ENCODE measurements at regions not wholly inside any gene's neighbourhood (a gene's known extent, or its start where the extent isn't known, plus 50 kb on each side); places are given as distances from the start of the nearest gene placed in this dataset.

DNA sequence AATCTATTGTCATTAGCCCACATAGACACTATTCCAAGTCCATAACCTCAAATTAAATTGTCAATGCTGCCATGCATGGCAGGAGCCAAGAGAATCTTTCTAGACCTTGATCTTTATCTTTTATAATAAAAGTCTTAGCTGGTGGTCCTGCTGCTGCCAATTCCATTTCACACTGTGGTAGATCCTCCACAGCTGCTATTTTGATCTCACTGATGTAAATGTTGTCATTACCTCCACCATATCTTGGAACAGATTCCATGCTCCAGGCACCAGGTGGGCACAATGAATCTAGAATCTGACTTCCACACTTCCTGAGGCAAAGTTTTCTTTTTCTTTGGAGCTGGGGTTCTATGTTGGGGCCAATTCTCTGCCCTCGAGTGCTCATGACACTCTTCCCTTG is 161.2 kb downstream of the TMTC3 start:
- Mint-ChIP-seq H3K27ac (no peak overlapping the region), H3K9me3 (peaks cover 10% of the 10 kb centered on the region), H3K36me3 (ENCODE audit: low read depth) (no peaks in the 10 kb centered on the region), H3K4me1 (ENCODE audit: low read depth) (peaks cover 33% of the 10 kb centered on the region), H3K27me3 (no peaks in the 10 kb centered on the region), H3K4me3 (no peak overlapping the region)
- DNase-seq = no peak

DNA sequence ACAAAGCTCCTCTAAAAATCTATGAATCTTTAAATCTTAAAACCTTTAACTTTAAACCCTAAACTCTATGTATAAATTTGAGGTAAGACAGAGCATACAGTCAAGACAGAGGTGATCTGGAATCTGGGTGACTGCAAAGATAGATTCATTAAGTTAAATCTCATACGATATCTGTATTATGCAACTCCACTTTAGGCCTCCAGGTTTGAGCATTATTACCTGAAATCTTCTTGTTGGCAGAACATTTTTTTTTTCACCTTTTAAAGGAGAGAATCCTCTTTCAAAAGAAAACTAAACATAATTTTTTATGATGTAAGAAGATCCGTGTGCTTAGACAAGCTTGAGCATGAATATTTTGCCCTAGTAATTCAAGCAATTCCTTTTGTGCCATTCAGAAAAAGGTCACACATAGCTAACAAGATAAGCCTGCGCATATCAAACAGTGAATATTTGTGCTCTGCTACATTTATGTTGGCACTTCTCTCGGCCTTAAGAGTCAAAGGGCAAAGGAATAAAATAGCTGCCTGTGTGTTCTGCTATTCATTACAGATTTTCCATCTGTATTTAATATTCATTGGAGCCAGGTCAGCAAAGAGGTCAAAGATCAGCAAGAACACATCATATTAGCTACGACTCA is 163.3 kb downstream of the TMTC3 start:
- DNase-seq = no peak
- Mint-ChIP-seq H3K4me1 (ENCODE audit: low read depth) (peaks cover 13% of the 10 kb centered on the region), H3K27me3 (no peaks in the 10 kb centered on the region), H3K4me3 (no peak overlapping the region), H3K27ac (no peak overlapping the region), H3K9me3 (peaks cover 4% of the 10 kb centered on the region), H3K36me3 (ENCODE audit: low read depth) (no peaks in the 10 kb centered on the region)

DNA sequence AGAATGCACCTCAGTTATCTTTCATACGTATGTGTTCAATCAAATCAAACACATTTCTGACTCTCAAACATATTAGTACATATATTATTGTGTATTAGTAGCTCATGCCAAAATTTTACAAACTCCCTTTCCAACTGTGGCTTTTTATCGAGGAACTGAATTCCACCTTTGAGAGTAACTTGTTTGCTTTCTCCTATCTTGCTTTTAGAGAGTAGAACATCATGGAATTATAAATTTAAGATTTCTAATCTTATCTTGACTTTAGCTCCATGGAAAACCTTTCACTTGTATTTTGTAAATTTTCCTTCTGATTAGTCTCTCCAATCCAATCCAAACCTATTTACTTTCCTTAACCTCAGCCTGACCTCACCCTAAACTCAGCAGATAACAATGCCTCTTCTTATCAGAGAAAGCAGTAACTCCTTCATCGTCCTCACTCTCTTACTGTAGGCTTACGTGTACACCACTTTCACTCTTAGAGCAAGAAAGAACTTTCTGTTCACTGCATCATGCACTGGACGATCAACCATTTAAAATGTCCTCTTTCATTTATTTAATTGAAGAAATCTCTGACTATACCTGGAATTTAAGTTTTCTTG is 164.5 kb downstream of the TMTC3 start:
- H3K4me3 Mint-ChIP-seq = no peak overlapping the region
- no peaks in the 10 kb centered on the region for H3K9me3 Mint-ChIP-seq
- H3K27me3 Mint-ChIP-seq = no peaks in the 10 kb centered on the region

DNA sequence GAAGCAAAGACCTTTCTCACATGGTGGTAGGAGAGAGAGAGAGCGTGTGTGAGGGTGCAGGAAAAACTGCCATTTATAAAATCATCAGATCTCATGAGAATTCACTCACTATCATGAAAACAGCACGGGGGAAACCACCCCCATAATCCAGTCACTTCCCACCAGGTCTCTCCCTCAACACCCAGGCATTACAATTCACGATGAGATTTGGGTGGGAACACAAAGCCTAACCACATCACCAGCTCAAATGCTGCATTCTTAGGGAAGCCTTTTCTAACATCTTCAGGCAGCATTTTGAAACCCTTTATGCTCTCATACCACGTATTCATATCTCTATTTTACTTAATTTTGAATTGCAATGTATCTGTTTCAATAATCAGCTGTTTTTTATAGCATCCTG is 165.9 kb downstream of the TMTC3 start:
- DNase-seq = no peak
- no peaks in the 10 kb centered on the region for H3K36me3 Mint-ChIP-seq (ENCODE audit: low read depth)
- H3K4me1 Mint-ChIP-seq (ENCODE audit: low read depth) = peaks cover 7% of the 10 kb centered on the region
- H3K9me3 Mint-ChIP-seq = no peaks in the 10 kb centered on the region
- no peaks in the 10 kb centered on the region for H3K27me3 Mint-ChIP-seq
- H3K27ac Mint-ChIP-seq = no peak overlapping the region
- H3K4me3 Mint-ChIP-seq = no peak overlapping the region

More for the DNA sequence above, 164.5 kb downstream of the TMTC3 start:
- peaks cover 7% of the 10 kb centered on the region for H3K4me1 Mint-ChIP-seq (ENCODE audit: low read depth)
- no peak for DNase-seq
- H3K27ac Mint-ChIP-seq = no peak overlapping the region
- no peaks in the 10 kb centered on the region for H3K36me3 Mint-ChIP-seq (ENCODE audit: low read depth)

DNA sequence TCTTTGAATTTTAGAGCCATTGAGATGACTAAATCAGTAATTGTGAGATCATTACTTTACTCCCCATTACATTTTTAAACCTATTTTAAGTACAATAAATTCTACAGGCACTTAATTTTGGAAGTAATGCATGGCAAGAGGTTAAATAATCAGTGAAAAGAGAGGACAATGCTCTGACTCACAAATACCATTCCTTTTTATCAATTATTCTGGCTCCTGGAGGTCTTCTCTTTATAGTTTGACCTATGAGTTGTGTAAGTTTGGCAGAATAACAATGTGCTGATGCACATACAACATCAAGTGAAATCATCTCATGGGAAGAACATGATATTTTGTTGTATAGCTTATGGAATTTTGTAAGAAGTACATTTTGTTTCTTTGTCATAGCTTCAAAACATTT is 166.7 kb downstream of the TMTC3 start:
- Mint-ChIP-seq H3K36me3 (ENCODE audit: low read depth) (no peaks in the 10 kb centered on the region), H3K27ac (no peak overlapping the region), H3K4me3 (no peak overlapping the region), H3K9me3 (no peaks in the 10 kb centered on the region), H3K27me3 (no peaks in the 10 kb centered on the region), H3K4me1 (ENCODE audit: low read depth) (peaks cover 9% of the 10 kb centered on the region)
- DNase-seq = no peak

DNA sequence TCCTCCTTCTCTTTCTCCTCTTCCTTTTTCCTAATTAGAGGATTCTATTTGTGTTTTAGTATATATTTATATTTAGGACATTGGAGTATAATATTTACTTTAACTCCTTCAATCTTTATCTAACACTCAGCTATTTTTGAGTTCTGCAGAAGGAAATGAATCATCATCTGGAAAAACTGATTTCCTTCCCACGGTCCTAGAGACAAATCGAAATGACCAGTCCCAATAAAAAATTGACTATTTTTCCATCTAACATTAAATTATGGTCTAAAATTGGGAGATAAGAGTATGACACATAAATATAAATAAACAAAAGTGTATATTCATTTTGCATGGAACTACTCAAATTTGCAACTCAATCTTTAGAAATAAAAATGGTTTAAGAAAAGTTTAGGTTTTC is 167.4 kb downstream of the TMTC3 start:
- Mint-ChIP-seq H3K36me3 (ENCODE audit: low read depth) (no peaks in the 10 kb centered on the region), H3K4me1 (ENCODE audit: low read depth) (peaks cover 9% of the 10 kb centered on the region)
- no peak for DNase-seq

DNA sequence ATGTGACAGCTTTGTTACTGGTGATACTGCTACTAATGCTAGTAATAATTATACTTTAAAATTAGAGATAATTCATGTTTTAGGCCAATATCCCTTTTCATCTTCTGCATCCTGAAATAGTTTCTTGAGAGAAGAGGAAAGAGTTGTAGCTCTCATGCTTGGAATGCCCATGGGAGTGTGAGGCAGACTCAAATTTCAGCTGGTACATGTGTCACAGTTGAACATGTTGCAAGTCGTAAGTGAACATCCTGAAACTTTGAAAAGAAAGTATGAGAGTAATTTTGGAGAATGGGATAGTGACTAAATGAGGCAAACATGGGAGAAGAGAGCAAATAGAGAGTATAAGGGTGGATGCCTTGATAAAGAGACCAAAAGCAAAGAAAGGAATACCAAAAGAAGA is 168.0 kb downstream of the TMTC3 start:
- no peaks in the 10 kb centered on the region for H3K36me3 Mint-ChIP-seq (ENCODE audit: low read depth)
- no peak overlapping the region for H3K4me3 Mint-ChIP-seq
- peaks cover 9% of the 10 kb centered on the region for H3K4me1 Mint-ChIP-seq (ENCODE audit: low read depth)
- DNase-seq = no peak
- no peaks in the 10 kb centered on the region for H3K27me3 Mint-ChIP-seq
- peaks cover 4% of the 10 kb centered on the region for H3K9me3 Mint-ChIP-seq
- no peak overlapping the region for H3K27ac Mint-ChIP-seq

More for the DNA sequence above, 167.4 kb downstream of the TMTC3 start:
- H3K27me3 Mint-ChIP-seq = no peaks in the 10 kb centered on the region
- no peak overlapping the region for H3K27ac Mint-ChIP-seq
- no peaks in the 10 kb centered on the region for H3K9me3 Mint-ChIP-seq
- no peak overlapping the region for H3K4me3 Mint-ChIP-seq

DNA sequence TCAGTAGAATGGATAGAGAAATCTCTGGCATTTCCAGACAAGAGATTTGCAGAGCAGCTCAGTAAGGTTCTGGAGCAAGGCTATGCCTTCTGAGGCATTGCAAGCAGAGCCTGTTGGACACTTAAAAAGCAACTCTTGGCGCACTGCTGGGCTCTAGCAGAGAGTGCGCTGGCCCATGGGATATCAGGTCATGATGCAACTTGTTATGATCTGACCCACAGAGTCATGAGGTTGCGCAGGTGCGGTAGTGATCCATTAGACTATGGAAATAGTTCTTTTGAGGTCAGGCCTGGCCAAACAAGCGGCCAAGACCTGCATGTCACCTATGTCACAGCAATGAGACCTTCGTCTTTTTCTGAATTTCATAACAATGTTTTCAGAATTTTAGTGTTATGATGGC is 168.6 kb downstream of the TMTC3 start:
- Mint-ChIP-seq H3K9me3 (peaks cover 4% of the 10 kb centered on the region), H3K27me3 (no peaks in the 10 kb centered on the region), H3K4me3 (no peak overlapping the region), H3K4me1 (ENCODE audit: low read depth) (peaks cover 9% of the 10 kb centered on the region), H3K27ac (no peak overlapping the region), H3K36me3 (ENCODE audit: low read depth) (no peaks in the 10 kb centered on the region)
- DNase-seq = no peak

DNA sequence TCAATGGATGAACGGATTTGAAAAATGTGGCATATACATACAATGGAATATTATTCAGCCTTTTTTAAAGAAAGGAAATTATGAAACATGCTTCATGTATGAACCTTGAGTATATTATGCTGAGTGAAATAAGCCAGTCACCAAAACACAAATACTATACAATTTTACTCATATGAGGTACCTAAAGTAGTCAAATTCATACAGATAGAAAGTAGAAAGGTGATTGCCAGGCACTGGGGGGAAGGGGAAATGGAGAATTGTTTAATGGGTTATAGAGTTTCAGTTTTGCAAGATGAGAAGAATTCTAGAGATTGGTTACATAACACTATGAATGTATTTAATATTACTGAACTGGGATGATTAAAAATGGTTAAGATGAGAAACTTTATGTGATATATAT is 171.4 kb downstream of the TMTC3 start:
- Mint-ChIP-seq H3K9me3 (peaks cover 4% of the 10 kb centered on the region), H3K27ac (no peak overlapping the region), H3K27me3 (peaks cover 3% of the 10 kb centered on the region), H3K36me3 (ENCODE audit: low read depth) (no peaks in the 10 kb centered on the region), H3K4me3 (no peak overlapping the region), H3K4me1 (ENCODE audit: low read depth) (peaks cover 2% of the 10 kb centered on the region)
- DNase-seq = no peak

DNA sequence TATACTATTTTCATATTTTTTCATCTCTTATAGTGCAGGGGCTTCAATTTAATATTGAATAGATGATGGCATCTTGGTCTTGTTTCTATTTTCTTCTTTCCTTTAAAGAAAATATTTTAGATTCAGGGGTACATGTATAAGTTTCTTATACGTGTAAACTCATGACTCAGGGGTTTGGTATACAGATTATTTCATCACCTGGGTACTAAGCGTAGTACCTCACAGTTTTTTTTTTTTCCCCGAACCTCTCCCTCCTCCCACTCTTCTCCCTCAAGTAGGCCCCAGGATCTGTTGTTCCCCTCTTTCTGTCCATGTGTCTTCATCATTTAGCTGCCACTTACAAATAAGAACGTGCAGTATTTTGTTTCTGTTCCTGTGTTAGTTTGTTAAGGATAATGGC is 172.6 kb downstream of the TMTC3 start:
- Mint-ChIP-seq H3K9me3 (peaks cover 4% of the 10 kb centered on the region), H3K27ac (no peak overlapping the region), H3K27me3 (peaks cover 8% of the 10 kb centered on the region), H3K4me1 (ENCODE audit: low read depth) (peaks cover 2% of the 10 kb centered on the region), H3K4me3 (no peak overlapping the region), H3K36me3 (ENCODE audit: low read depth) (no peaks in the 10 kb centered on the region)
- DNase-seq = no peak

DNA sequence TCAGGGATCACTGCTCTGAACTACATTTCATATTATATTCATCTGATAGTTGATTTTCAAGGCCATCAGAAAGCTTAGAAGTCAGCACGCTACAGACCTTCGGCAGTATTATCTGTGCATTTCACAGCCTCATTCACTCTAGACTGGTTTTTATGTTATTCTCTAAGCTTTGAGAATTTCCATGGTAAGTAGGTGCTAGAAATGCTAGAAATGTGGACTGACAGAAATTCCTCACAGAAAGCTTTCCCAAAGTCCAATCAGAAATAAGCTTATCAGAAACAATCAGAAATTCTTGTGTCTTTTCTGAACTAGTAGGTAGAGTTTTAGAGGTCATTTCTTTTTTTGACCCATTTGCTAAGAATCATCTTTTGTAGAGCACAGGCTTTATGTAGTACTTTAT is 176.6 kb downstream of the TMTC3 start:
- no peaks in the 10 kb centered on the region for H3K4me1 Mint-ChIP-seq (ENCODE audit: low read depth)
- peaks cover 8% of the 10 kb centered on the region for H3K27me3 Mint-ChIP-seq

DNA sequence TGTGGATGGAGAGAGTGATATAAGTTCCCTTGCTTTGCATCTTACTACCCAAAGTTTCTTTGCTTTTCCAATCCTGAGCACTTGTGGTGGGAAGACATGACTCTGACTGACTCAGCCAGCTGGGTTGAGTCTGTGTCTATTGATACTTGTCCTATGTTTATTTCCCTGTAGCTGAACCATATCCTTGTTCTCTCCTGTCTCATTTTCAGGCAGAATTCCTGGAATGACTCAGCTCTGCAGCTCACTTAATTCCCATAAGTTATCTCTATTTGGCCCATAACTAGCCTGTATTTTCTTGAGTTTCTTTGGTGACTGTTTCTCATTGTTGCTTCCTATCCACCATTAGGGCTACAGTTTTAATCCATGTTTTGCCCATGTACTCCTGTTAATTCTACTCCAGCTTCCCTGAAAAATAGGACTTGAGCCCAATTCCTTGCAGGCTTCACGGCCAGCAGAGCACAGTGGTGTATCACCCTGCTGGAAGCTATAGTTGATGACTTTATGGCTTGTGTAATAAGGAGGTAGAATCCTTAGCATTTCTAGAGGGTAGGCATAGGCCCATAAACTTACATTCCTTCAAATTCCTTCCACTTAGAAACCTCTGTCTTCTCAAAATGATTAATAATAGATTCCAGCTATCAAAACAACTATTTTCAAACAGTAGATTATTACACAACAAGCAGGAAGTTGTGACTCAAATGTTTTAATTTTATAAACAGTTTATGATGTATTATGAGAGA is 183.1 kb downstream of the TMTC3 start:
- Mint-ChIP-seq H3K4me3 (no peak overlapping the region), H3K9me3 (no peaks in the 10 kb centered on the region), H3K36me3 (ENCODE audit: low read depth) (no peaks in the 10 kb centered on the region), H3K27ac (no peak overlapping the region), H3K27me3 (peaks cover 2% of the 10 kb centered on the region), H3K4me1 (ENCODE audit: low read depth) (no peaks in the 10 kb centered on the region)
- no peak for DNase-seq

More for the DNA sequence above, 176.6 kb downstream of the TMTC3 start:
- Mint-ChIP-seq H3K9me3 (peaks cover 4% of the 10 kb centered on the region), H3K4me3 (no peak overlapping the region), H3K27ac (no peak overlapping the region), H3K36me3 (ENCODE audit: low read depth) (no peaks in the 10 kb centered on the region)
- DNase-seq = no peak

DNA sequence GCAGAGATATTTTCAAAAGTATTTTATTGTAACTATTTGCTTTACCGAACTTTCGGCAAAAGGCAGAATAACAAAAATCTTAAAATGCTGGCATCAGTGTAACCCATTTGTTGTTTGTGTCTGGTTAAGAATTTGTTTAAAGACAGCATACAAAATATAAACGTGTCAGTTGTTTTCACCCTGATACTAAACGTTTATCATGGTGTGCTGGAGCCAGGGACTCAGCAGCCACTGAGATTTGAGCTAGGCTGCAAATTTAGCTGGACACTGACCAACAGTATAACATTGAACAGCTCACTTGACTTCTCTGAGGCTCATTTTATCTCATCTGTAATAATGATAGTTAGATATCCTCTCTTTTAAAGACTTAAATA is 183.7 kb downstream of the TMTC3 start:
- H3K36me3 Mint-ChIP-seq (ENCODE audit: low read depth) = no peaks in the 10 kb centered on the region

DNA sequence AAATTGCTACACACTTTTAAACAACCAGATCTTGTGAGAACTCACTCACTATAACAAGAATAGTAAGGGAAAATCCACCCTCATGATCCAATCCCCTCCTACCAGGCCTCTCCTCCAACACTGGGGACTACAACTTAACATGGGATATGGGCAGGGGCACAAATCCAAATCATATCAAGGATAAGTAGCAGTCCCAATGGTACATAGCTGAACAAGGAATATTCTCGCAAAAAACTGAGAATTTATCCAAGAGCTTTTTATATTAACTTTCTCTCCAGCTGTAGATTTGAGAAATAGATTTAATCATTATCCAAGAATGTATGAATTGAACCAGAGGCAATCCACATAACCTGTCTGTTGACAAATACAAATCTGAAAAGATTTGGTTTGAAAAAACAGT is 185.2 kb downstream of the TMTC3 start:
- Mint-ChIP-seq H3K4me1 (ENCODE audit: low read depth) (no peaks in the 10 kb centered on the region), H3K36me3 (ENCODE audit: low read depth) (no peaks in the 10 kb centered on the region), H3K4me3 (no peak overlapping the region), H3K27me3 (peaks cover 2% of the 10 kb centered on the region), H3K9me3 (no peaks in the 10 kb centered on the region), H3K27ac (no peak overlapping the region)
- DNase-seq = no peak

More for the DNA sequence above, 183.7 kb downstream of the TMTC3 start:
- Mint-ChIP-seq H3K4me3 (no peak overlapping the region), H3K27ac (no peak overlapping the region), H3K9me3 (no peaks in the 10 kb centered on the region), H3K27me3 (peaks cover 2% of the 10 kb centered on the region), H3K4me1 (ENCODE audit: low read depth) (no peaks in the 10 kb centered on the region)
- no peak for DNase-seq

DNA sequence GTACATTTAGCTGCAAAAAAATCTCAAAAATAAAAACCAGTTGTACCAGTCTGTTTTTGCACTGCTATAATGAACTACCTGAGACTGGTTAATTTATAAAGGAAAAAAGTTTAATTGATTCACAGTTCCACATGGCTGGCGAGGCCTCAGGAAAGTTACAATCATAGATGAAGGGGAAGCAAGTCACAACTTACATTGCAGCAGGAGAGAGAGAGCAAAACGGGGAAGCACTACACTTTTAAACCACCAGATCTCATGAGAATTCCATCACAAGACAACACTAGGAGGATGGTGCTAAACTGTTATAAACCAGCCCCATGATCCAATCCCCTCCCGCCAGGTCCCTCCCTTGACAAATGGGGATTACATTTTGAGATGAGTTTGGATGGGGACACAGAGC is 186.0 kb downstream of the TMTC3 start:
- H3K27me3 Mint-ChIP-seq = peaks cover 2% of the 10 kb centered on the region
- no peak overlapping the region for H3K4me3 Mint-ChIP-seq
- H3K27ac Mint-ChIP-seq = no peak overlapping the region
- H3K9me3 Mint-ChIP-seq = no peaks in the 10 kb centered on the region
- no peaks in the 10 kb centered on the region for H3K4me1 Mint-ChIP-seq (ENCODE audit: low read depth)
- H3K36me3 Mint-ChIP-seq (ENCODE audit: low read depth) = no peaks in the 10 kb centered on the region
- DNase-seq = no peak
